Natural killer cell treated with Interleukin-12 subunit alpha and Interleukin-12 subunit beta and Interleukin-15 and Interleukin-18, amount 100 ng/mL, for 72 hours (primary cell): ENCODE measurements at regions not wholly inside any gene's neighbourhood (a gene's known extent, or its start where the extent isn't known, plus 50 kb on each side); places are given as distances from the start of the nearest gene placed in this dataset.

Source experiments
- ATAC-seq, 2 donors: fragments of 150-1000 bp; cut with Tn5 transposase in 1 of 2; sonication (Bioruptor Pico), chemical (Tn5 transposase) in 1 of 2; 2 replicates each; pipeline ENCODE4 v1.10.0; 2021
- DNase-seq: peaks from one replicate; pipeline ENCODE4 v3.0.0; 2022; ENCODE audit warnings: low spot score
- H3K27ac Mint-ChIP-seq, 2 donors: 1 replicate in 1 of 2; 2 replicates in 1 of 2; pipeline ENCODE4 v1.8.0; 2022; ENCODE audit warnings: mixed read lengths in 2 of 2, mild to moderate bottlenecking in 1 of 2, moderate library complexity in 1 of 2
- H3K27me3 Mint-ChIP-seq, 2 donors: 1 replicate in 1 of 2; 2 replicates in 1 of 2; pipeline ENCODE4 v1.8.0; 2022; ENCODE audit warnings: mixed read lengths in 2 of 2
- H3K36me3 Mint-ChIP-seq: one replicate; pipeline ENCODE4 v1.8.0; 2022; ENCODE audit warnings: mixed read lengths
- H3K4me1 Mint-ChIP-seq, 2 donors: 1 replicate in 1 of 2; 2 replicates in 1 of 2; pipeline ENCODE4 v1.8.0; 2022; ENCODE audit warnings: low read depth in 2 of 2, mixed read lengths in 2 of 2, mild to moderate bottlenecking in 1 of 2
- H3K4me3 Mint-ChIP-seq: one replicate; pipeline ENCODE4 v1.8.0; 2022; ENCODE audit warnings: mixed read lengths
- H3K9me3 Mint-ChIP-seq: 2 replicates; pipeline ENCODE4 v1.8.0; 2022; ENCODE audit warnings: mixed read lengths

DNA sequence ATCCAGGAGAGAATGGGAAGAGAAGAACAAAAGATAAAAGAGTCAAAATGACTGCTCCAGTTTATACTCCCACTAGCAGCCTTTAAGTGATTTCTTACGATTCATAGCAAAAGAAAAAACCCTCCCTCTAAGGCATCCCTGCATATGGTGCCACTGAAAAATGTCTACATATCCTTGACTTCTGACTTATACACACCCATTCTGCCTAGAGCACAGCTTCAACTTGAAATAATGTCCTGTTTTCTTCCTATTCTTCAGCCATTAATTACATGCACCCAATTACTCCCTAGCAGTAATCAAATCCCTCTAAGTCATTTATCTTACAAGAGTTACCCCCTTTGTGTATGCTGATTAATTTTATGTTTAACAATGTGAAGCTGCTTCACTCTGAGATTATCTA is 393.5 kb downstream of the HTR7 start:
- no peak overlapping the region for H3K4me3 Mint-ChIP-seq
- ATAC-seq (no peak), DNase-seq (no peak)
- no peak overlapping the region for H3K27ac Mint-ChIP-seq
- H3K36me3 Mint-ChIP-seq: no peaks in the 10 kb centered on the region
- no peaks in the 10 kb centered on the region for H3K4me1 Mint-ChIP-seq
- no peaks in the 10 kb centered on the region for H3K27me3 Mint-ChIP-seq
- peaks cover 4% of the 10 kb centered on the region for H3K9me3 Mint-ChIP-seq

DNA sequence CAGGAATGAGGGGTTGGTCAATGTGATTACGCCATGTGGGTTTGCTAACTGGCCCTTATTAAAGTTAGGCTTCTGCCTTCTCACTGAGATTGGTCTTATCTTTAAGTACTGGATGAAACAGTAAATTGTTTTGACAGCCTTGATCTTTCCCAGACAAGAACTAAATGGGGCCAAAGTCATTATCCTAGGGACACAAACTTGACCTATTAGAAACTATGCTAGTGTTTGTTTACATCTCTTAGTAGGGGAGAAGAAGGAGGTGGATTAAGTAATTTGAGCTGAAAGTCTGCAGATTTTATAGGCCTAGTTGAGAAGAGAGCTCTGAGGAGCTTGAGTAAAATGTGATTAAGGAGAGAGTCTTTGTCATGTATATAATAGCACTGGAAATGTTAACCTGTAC is 386.9 kb downstream of the HTR7 start:
- peaks cover 12% of the 10 kb centered on the region for H3K9me3 Mint-ChIP-seq
- H3K27me3 Mint-ChIP-seq: no peaks in the 10 kb centered on the region
- no peaks in the 10 kb centered on the region for H3K4me1 Mint-ChIP-seq
- ATAC-seq (no peak), DNase-seq (no peak)
- H3K4me3 Mint-ChIP-seq: no peak overlapping the region
- H3K27ac Mint-ChIP-seq: no peak overlapping the region
- no peaks in the 10 kb centered on the region for H3K36me3 Mint-ChIP-seq

DNA sequence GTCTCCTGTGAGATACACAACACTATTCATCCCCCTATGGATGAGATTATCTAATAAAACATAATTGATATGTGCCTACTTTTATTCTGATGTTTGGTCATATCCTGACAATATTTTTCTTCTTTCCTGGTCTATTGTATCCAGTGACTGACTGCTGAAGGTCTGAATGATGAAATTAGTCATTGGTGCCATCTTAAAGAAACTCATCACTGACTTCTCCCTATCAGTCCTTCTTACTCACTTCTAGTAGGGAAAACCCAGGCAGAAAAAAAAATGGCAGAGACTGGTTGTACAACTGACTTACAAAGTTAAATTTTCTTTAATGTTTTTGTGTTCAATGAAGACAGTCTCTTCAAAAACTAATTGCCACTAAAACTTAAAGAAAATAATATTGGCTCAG is 377.4 kb downstream of the HTR7 start:
- Mint-ChIP-seq H3K36me3 (no peaks in the 10 kb centered on the region), H3K4me1 (no peaks in the 10 kb centered on the region), H3K27me3 (no peaks in the 10 kb centered on the region), H3K4me3 (no peak overlapping the region), H3K9me3 (no peaks in the 10 kb centered on the region), H3K27ac (no peak overlapping the region)
- DNase-seq: no peak
- no peak for ATAC-seq

DNA sequence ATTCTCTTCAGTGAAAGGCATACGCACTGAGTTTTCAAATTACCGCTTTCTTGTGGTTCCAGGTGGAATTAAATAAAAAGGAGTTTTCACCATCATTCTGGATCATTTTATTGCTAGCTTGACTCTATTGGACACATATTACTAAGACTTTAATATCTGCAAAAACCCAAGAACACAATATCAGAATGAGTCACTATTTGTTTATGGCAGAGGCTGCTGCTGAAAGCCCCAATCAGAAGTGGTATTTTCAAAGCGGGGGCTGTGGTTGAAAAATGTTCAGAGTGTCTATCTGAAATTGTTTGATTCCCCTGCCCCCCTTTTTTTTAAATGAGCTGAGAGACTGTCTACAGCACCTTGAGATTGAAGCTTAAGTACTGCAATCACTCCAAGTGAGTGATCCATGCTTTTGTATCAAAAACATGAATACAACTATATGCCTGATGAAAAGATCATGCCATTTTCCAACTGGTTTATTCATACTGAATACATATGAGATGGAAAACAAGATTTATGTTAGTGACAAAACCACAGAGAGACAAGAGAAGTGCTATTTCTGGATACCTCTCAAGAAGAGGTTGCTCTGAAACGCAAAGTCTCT is 376.4 kb downstream of the HTR7 start:
- Mint-ChIP-seq H3K27ac (no peak overlapping the region), H3K4me3 (no peak overlapping the region), H3K36me3 (no peaks in the 10 kb centered on the region), H3K9me3 (peaks cover 2% of the 10 kb centered on the region), H3K27me3 (no peaks in the 10 kb centered on the region), H3K4me1 (no peaks in the 10 kb centered on the region)
- DNase-seq (no peak), ATAC-seq (no peak)

DNA sequence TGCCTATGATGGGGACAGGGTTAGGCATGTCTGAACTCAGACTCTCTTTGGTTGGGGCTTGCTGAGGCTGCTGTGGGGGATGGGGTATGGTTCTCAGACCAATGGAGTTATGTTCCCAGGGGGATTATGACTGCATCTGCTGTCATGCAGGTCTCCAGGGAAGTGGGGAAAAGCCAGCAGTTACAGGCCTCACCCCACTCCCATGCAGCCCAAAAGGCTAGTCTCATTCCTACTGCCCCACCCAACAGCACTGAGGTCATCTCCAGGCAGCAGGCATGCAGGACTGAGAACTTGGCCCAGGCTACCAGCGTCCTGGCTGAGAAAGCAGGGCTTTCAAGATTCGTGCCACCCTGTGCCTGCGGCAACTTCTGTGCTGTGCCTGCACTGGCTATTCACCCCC is 373.3 kb downstream of the HTR7 start:
- Mint-ChIP-seq H3K4me3 (no peak overlapping the region), H3K27ac (no peak overlapping the region), H3K27me3 (no peaks in the 10 kb centered on the region), H3K36me3 (no peaks in the 10 kb centered on the region), H3K9me3 (peaks cover 10% of the 10 kb centered on the region), H3K4me1 (no peaks in the 10 kb centered on the region)
- no peak for DNase-seq
- ATAC-seq: no peak

DNA sequence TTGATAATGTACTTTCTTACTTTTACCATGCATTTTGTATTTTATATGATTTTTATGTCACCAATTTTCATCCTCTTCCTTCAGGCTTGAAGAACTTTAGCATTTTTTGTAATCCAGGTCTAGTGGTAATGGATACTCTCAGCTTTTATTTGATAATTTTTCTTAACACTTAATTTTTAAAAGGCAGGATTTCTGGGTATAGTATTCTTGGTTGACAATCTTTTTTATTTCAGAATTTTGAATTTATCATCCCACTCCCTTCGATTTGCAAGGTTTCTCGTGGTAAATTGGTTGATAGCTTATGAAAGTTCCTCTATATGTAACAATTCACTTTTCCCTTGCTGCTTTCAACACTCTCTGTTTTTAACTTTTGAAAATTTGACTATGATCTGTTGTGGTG is 363.7 kb downstream of the HTR7 start:
- no peak for ATAC-seq
- Mint-ChIP-seq H3K4me3 (no peak overlapping the region), H3K27ac (no peak overlapping the region)

DNA sequence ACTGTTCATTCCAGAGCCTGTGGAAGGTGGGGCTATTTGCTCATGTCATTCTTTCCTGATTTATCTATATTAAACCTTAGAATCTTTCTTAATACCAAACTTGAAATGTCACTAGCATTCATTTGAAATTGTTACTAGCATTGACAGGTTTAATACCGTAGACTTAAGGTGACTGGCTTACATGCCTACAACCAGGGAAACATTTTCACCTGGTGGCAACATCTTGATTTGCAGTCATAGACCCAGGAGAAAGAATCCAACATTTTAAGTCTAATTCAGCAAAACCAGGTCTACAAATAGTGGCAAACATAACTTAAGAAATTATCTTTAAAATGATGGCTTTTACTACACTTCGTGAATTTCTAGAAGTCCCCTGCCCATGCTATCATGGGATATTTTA is 353.7 kb downstream of the HTR7 start:
- no peak overlapping the region for H3K27ac Mint-ChIP-seq
- DNase-seq (no peak), ATAC-seq (no peak)
- H3K4me3 Mint-ChIP-seq: no peak overlapping the region
- H3K9me3 Mint-ChIP-seq: peaks cover under 1% of the 10 kb centered on the region
- no peaks in the 10 kb centered on the region for H3K4me1 Mint-ChIP-seq
- H3K36me3 Mint-ChIP-seq: no peaks in the 10 kb centered on the region
- H3K27me3 Mint-ChIP-seq: no peaks in the 10 kb centered on the region

More for the DNA sequence above, 363.7 kb downstream of the HTR7 start:
- H3K27me3 Mint-ChIP-seq: no peaks in the 10 kb centered on the region
- no peaks in the 10 kb centered on the region for H3K4me1 Mint-ChIP-seq
- no peak for DNase-seq
- H3K36me3 Mint-ChIP-seq: peaks cover 16% of the 10 kb centered on the region
- H3K9me3 Mint-ChIP-seq: peaks cover 14% of the 10 kb centered on the region

DNA sequence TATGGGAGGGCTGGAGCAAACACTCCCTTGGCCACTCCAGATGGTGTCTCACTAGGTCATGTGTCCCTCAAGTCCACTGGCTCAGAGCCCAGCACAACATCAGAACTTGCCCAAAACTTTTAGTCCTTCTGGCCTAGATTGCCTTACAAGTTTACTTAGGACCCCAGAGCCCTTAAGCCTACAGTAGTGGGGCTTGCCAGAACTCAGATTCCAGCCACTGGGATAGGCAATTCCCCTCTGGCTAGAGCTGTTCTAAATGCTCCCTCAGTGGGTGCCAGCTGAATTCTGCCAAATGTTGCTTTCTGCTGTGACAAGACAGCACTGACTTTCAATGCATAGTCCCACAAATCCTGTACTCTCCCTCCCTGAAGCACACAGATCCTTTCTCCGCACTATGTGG is 331.1 kb downstream of the HTR7 start:
- no peak for DNase-seq
- no peak for ATAC-seq
- no peaks in the 10 kb centered on the region for H3K36me3 Mint-ChIP-seq

DNA sequence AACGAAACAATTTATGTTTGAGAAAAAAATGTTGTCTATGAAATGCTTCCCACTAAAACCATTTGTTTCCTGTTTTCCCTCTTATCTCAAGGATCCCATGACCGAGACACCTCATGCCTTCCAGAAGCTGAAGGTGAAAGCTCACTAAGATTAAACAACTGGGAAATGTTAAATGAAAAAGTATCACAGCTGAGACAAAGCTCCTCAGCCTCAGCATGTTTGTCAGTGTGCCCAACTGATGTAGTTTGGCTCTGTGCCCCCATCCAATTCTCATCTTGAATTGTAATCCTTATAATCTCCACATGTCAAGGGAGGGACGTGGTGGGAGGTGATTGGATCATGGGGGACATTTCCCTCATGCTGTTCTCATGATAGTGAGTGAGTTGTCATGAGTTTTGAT is 327.3 kb downstream of the HTR7 start:
- Mint-ChIP-seq H3K4me1 (no peaks in the 10 kb centered on the region), H3K9me3 (peaks cover 9% of the 10 kb centered on the region), H3K27ac (no peak overlapping the region), H3K4me3 (no peak overlapping the region), H3K27me3 (no peaks in the 10 kb centered on the region), H3K36me3 (no peaks in the 10 kb centered on the region)
- no peak for DNase-seq
- no peak for ATAC-seq

More for the DNA sequence above, 331.1 kb downstream of the HTR7 start:
- no peak overlapping the region for H3K27ac Mint-ChIP-seq
- no peaks in the 10 kb centered on the region for H3K27me3 Mint-ChIP-seq
- H3K9me3 Mint-ChIP-seq: peaks cover 21% of the 10 kb centered on the region
- no peak overlapping the region for H3K4me3 Mint-ChIP-seq
- H3K4me1 Mint-ChIP-seq: no peaks in the 10 kb centered on the region

DNA sequence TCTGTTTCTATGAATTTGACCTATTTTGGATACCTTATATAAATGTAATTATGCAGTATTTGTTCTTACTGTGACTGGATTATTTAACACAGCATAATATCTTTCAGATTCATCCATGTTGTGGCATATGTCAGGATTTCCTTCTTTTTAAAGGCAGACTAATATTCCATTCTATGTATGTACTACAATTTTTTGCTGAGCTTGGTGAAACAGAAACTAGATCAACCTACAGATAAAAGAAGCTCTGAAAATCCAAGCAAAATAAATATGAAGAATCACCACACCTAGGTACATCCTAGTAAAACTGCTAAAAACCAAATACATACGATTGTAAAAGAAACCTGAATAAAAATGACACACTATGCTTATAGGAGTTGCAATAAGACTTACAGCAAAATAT is 300.5 kb downstream of the HTR7 start:
- Mint-ChIP-seq H3K9me3 (peaks cover 4% of the 10 kb centered on the region), H3K4me3 (no peak overlapping the region), H3K27me3 (no peaks in the 10 kb centered on the region), H3K4me1 (no peaks in the 10 kb centered on the region), H3K36me3 (peaks cover 6% of the 10 kb centered on the region), H3K27ac (no peak overlapping the region)
- no peak for DNase-seq
- no peak for ATAC-seq

DNA sequence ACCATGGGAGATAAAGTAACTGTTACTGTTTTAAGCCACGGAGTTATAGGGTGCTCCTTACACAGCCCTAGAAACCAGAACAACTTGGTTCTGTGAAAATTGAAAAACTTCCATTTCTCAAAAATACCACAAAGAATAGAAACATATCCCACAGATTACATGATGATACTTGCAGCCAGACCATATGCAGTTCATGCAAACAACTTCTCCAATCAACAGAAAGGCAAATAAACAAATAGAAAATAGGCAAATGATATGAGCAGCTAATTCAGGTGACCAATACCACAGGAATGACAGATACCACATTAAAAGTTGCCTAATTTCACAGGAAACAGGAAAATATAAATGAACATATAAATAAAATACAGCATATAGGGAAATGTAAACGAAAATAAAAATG is 297.5 kb downstream of the HTR7 start:
- DNase-seq (no peak), ATAC-seq (no peak)
- Mint-ChIP-seq H3K4me3 (no peak overlapping the region), H3K36me3 (peaks cover 6% of the 10 kb centered on the region), H3K9me3 (no peaks in the 10 kb centered on the region), H3K27ac (no peak overlapping the region), H3K27me3 (no peaks in the 10 kb centered on the region), H3K4me1 (no peaks in the 10 kb centered on the region)

DNA sequence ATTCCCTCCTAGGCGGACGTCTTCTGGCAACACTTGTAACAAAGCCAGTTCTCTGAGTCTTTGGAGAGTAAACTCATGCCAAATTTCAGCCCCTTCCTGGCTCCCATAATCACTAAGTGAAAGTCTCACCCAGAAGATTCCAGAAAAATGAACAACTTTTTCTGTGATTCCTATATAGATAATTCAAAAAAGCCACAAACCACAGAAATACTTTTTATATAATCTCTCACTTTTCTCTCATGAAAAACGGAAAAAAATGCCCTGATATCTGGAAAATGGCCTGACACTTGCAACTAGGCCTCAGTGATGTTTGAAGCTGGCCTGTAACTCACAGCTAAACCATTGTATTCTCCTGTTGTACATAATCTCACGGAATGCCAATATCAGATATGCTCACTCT is 296.2 kb downstream of the HTR7 start:
- Mint-ChIP-seq H3K4me1 (no peaks in the 10 kb centered on the region), H3K36me3 (peaks cover 6% of the 10 kb centered on the region), H3K4me3 (no peak overlapping the region), H3K9me3 (no peaks in the 10 kb centered on the region), H3K27me3 (no peaks in the 10 kb centered on the region), H3K27ac (no peak overlapping the region)
- DNase-seq (no peak), ATAC-seq (no peak)

DNA sequence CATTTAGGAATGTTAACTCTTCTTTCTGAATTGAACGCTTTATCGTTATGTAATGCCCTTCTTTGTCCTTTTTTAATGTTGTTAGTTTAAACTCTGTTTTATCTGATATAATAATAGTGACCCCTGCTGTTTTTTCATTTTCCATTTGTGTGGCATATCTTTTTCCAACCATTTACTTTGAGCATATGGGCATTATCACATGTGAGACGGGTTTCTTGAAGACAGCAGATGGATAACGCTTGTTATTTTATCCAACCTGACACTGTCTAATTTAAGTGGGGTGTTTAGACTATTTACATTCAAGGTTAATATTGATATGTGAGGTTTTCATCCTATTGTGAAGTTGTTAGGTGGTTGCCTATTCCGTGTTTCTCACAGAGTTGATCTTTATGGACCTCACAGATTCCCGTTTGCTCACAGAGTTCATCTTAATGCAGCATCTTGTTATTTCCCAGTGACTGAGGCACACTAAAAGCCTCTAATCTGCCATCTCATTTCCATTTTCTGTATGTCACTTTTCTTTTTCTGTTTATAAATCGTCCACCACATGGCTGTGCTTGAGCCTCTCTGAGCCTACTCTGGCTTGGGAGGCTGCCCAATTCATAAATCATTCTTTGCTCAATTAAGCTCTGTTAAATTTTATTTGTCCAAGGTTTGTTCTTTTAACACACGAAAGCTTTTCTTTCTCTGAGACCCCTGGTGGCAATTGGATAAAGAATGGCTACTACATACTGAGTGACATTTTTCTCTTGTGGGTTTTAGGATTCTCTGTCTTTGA is 286.2 kb downstream of the HTR7 start:
- no peak overlapping the region for H3K27ac Mint-ChIP-seq
- no peaks in the 10 kb centered on the region for H3K4me1 Mint-ChIP-seq
- H3K9me3 Mint-ChIP-seq: peaks cover 4% of the 10 kb centered on the region
- H3K4me3 Mint-ChIP-seq: no peak overlapping the region
- ATAC-seq: no peak
- no peak for DNase-seq
- H3K36me3 Mint-ChIP-seq: no peaks in the 10 kb centered on the region
- H3K27me3 Mint-ChIP-seq: no peaks in the 10 kb centered on the region

DNA sequence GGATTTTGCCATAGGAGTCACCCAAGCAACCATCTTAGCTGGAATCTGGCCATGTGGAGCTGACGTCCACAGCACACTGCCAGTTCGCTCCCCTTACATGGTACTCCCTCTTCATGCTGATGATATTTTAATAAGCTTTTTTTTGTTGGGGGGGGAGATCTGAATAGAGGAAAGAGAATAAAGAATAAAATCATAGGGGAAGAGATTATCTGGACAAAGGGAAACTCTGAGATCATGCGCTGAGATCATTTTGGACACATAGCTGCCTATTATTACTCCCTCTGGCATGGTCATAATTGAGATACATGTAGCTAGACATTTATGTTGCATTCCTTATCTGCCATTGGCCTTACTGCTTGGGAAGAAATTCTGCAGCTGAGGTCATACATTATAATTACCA is 282.7 kb downstream of the HTR7 start:
- no peaks in the 10 kb centered on the region for H3K27me3 Mint-ChIP-seq

DNA sequence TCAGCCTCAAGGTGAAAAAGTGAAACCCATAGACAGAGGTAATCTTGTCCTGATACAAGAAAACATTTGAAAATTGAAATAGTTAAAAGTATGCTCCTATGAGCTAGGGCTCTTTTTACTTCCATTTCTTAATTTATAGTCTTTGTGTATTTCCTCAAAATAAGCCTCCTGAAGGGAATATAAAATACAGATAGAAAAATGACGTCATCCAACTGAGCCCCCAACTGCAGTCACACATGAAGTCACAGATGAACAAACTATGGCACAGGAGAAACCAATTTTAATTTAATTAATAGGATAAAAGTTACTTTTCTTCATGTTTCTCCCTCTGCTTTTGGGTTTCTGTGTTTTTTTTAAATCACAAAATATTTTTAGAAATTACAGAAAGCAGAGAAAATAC is 280.3 kb downstream of the HTR7 start:
- Mint-ChIP-seq H3K36me3 (no peaks in the 10 kb centered on the region), H3K27ac (no peak overlapping the region), H3K4me3 (no peak overlapping the region), H3K9me3 (peaks cover 10% of the 10 kb centered on the region), H3K4me1 (no peaks in the 10 kb centered on the region), H3K27me3 (no peaks in the 10 kb centered on the region)
- ATAC-seq (no peak), DNase-seq (no peak)

More for the DNA sequence above, 282.7 kb downstream of the HTR7 start:
- Mint-ChIP-seq H3K9me3 (peaks cover 10% of the 10 kb centered on the region), H3K4me1 (no peaks in the 10 kb centered on the region), H3K36me3 (no peaks in the 10 kb centered on the region), H3K27ac (no peak overlapping the region), H3K4me3 (no peak overlapping the region)
- ATAC-seq (no peak), DNase-seq (no peak)
